Heart right ventricle (tissue), 16 donors: ENCODE measurements at regions not wholly inside any gene's neighbourhood (a gene's known extent, or its start where the extent isn't known, plus 50 kb on each side); places are given as distances from the start of the nearest gene placed in this dataset.

Source experiments
- ATAC-seq, 8 donors: fragments of 200-7000 bp; cut with Tn5 transposase; one replicate each; pipeline ENCODE4 v1.9.1; 2020; ENCODE audit warnings: mild to moderate bottlenecking in 8 of 8, moderate library complexity in 8 of 8, moderate number of reproducible peaks in 1 of 8
- DNase-seq, 2 donors: peaks; one replicate each; pipeline ENCODE4 v3.0.0-alpha.2; 2020
- H3K27ac ChIP-seq, 10 donors: fragments of 200-600 bp; sonication (generic) in 2 of 10; one replicate each; pipeline versions ENCODE4 v1.5.0 to v1.8.0; 2020 to 2022; ENCODE audit warnings: mild to moderate bottlenecking in 3 of 10
- H3K27me3 ChIP-seq, 7 donors: fragments of 200-600 bp; one replicate each; pipeline ENCODE4 v1.8.0; 2021 to 2022; ENCODE audit warnings: mild to moderate bottlenecking in 2 of 7
- H3K36me3 ChIP-seq, 9 donors: fragments of 200-600 bp; sonication (generic) in 1 of 9; one replicate each; pipeline versions ENCODE4 v1.5.0 to v1.8.0; 2020 to 2022; ENCODE audit warnings: mild to moderate bottlenecking in 2 of 9
- H3K4me1 ChIP-seq, 9 donors: fragments of 200-600 bp; sonication (generic) in 1 of 9; one replicate each; pipeline versions ENCODE4 v1.5.0 to v1.8.0; 2020 to 2022; ENCODE audit warnings: mild to moderate bottlenecking in 4 of 9
- H3K4me3 ChIP-seq, 10 donors: fragments of 200-600 bp; sonication (generic) in 2 of 10; one replicate each; pipeline versions ENCODE4 v1.5.0 to v1.8.0; 2020 to 2022; ENCODE audit warnings: mild to moderate bottlenecking in 7 of 10, moderate library complexity in 2 of 10
- H3K9me3 ChIP-seq, 11 donors: fragments of 200-600 bp in 10 of 11; sonication (generic) in 2 of 11; one replicate each; pipeline versions ENCODE4 v1.5.0 to v1.8.0; 2013 to 2022; ENCODE audit warnings: mild to moderate bottlenecking in 2 of 11, control low read depth in 1 of 11, moderate library complexity in 1 of 11
- WGBS, 2 donors: extraction: QIAGEN DNeasy Blood & Tissue Kit; methylation state at CpG; one replicate each; pipeline ENCODE4 v1.1.7; 2013; ENCODE audit warnings: inconsistent platforms in 1 of 2; 5-methylcytosine and 5-hydroxymethylcytosine counted together
- intact Hi-C, 10 donors: fragments of 100-400 bp; cut with DNase I; formaldehyde crosslinking; loops; one replicate each; pipeline versions ENCODE4 v1.11.1 to v1.14.2; 2022
- TF ChIP-seq, protein P1 (sequence below), 9 donors: fragments of 200-600 bp; sonication (generic) in 2 of 9; IDR thresholded peaks; one replicate each; pipeline versions ENCODE4 v1.5.0 to v1.8.0; 2021 to 2022; ENCODE audit warnings: antibody characterized with exemption in 9 of 9, mild to moderate bottlenecking in 5 of 9, moderate library complexity in 1 of 9
- donor health status: Arrhythmogenic right ventricular cardiomyopathy.
- donor health status: ischemic (EF 13 %, LVEDD 7.1; RV severe dilation, severe dysfunction).
- donor health status: healthy with polysubstance abuse.
- donor health status: DM: no; HTN: yes; CAD: no.
- donor health status: DM: no; HTN: no; CAD: no.
- donor health status: ischemic (EF 25% LVEDD 6.9; RV normal size, moderate dysfunction).
- donor health status: ischemic (EF 25% LVEDD 5.7; RV mildly dilated, moderate dysfunction).
- donor health status: healthy.
- donor health status: DM: yes; HTN: yes; CAD: no.
- donor health status: Ischemic cardiomyopathy.
- donor health status: ischemic (EF 35%, LVEDD 5.7; RV mildly dilated, moderate dysfunction).
- donor health status: nonischemic (EF 11% LVEDD 7.7; RV severe dilation, severe dysfunction).
- donor health status: DM: yes; HTN: yes; CAD: no.
- donor health status: PGD.
- donor health status: ischemic (EF 29% LVEDD 5.4; RV normal size, mild dysfunction).
- donor health status: nonischemic (EF 23%, LVEDD 6.1; RV moderate dilation, normal function).

DNA sequence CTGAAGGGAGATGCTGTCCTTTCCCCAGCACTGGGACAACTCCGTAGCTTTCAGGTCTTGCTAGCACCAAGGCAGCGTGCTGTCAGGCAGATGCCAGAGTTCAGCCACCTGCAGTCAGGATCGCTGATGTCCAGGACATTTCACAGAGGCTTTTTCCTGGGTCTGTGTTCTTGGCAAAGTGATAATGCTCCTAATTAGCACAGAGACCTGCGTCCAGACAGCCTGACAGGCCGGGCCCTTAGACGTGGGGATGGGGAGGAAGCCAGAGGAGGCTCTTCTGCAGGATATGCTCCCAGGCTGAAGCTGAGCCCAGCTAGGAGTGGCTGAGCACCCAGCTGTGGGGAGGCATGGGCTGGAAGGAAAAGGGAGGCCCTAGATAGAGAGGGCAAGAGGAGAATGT lies 82.5 kb upstream of the TBX20 start:
- WGBS, 2 donors = 31 to 36% methylated on average over 6 of the region's 6 CpGs
- Histone ChIP-seq H3K4me3 (no peak overlapping the region), H3K4me1 (peaks cover 0 to 33% (median 0%) of the 10 kb centered on the region in 9 donors), H3K27ac (no peak overlapping the region), H3K36me3 (no peaks in the 10 kb centered on the region), H3K9me3 (no peaks in the 10 kb centered on the region), H3K27me3 (no peaks in the 10 kb centered on the region)
- intact Hi-C loops = no loop called here
- DNase-seq = peak in 1 of 2 donors; percentile 23
- TF ChIP-seq, protein P1, sequence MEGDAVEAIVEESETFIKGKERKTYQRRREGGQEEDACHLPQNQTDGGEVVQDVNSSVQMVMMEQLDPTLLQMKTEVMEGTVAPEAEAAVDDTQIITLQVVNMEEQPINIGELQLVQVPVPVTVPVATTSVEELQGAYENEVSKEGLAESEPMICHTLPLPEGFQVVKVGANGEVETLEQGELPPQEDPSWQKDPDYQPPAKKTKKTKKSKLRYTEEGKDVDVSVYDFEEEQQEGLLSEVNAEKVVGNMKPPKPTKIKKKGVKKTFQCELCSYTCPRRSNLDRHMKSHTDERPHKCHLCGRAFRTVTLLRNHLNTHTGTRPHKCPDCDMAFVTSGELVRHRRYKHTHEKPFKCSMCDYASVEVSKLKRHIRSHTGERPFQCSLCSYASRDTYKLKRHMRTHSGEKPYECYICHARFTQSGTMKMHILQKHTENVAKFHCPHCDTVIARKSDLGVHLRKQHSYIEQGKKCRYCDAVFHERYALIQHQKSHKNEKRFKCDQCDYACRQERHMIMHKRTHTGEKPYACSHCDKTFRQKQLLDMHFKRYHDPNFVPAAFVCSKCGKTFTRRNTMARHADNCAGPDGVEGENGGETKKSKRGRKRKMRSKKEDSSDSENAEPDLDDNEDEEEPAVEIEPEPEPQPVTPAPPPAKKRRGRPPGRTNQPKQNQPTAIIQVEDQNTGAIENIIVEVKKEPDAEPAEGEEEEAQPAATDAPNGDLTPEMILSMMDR (IDR thresholded peaks at IDR 0.05) = no peak
- peak in 5 of 8 donors; percentile 37 to 60 (median 49) for ATAC-seq

DNA sequence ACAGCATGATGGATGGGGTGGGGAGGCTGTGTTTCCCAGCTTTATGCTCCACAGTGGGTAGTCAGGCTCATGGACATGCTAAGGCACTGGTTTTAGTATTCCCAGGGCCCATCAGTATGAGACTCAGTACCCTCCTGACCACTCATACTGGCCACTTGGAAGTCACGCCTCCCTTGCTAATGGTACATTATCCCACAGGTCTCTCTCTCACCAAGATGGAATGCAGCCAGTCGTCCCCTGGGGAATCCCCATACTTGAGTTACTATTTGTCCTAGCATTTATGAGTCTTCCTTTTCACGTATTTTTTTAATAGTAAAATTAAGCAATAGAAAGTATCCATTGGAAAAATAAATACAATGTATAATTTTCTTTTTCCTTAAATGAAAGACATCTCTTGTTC lies 80.6 kb upstream of the TBX20 start:
- ATAC-seq = no peak
- Histone ChIP-seq H3K4me3 (no peak overlapping the region), H3K9me3 (no peaks in the 10 kb centered on the region), H3K36me3 (no peaks in the 10 kb centered on the region), H3K27me3 (no peaks in the 10 kb centered on the region), H3K4me1 (peaks cover 0 to 33% (median 0%) of the 10 kb centered on the region in 9 donors), H3K27ac (no peak overlapping the region)
- intact Hi-C loops = loop anchor here in 1 of 10 donors (5.0 kb wide), 1 partner anchor 82 kb away; the partner anchor contains the start of gene TBX20
- 49 to 61% methylated on average over 3 of the region's 3 CpGs for WGBS, 2 donors
- no peak for DNase-seq
- TF ChIP-seq, protein P1 (IDR thresholded peaks at IDR 0.05) = no peak

DNA sequence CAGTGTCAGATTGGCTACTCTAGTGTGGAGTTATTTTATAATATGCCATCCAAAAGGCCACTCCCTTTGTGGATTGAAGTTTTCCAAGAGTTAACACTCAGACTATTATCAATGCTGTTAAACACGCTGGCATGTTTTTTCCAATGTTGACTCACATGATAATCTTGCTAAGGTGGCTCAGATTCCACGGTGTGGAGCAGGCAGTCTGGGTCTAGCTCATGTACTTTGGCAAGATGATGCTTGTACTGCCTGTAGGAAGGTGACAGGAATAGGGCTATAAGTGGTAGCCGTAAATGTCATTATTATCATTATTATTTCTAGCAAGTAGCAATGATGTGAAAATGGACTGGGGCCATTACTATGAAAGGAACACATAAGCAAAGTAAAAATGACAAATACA lies 79.4 kb upstream of the TBX20 start:
- H3K4me3 ChIP-seq = no peak overlapping the region
- peaks cover 0 to 33% (median 0%) of the 10 kb centered on the region in 9 donors for H3K4me1 ChIP-seq
- H3K9me3 ChIP-seq = no peaks in the 10 kb centered on the region
- WGBS, 2 donors = 30 to 54% methylated on average over 3 of the region's 3 CpGs
- DNase-seq = no peak
- H3K36me3 ChIP-seq = no peaks in the 10 kb centered on the region
- H3K27me3 ChIP-seq = no peaks in the 10 kb centered on the region
- intact Hi-C loops = loop anchor here in 1 of 10 donors (5.0 kb wide), 1 partner anchor 81 kb away; the partner anchor contains the start of gene TBX20
- ATAC-seq = peak in 5 of 8 donors; percentile 25 to 89 (median 68)
- TF ChIP-seq, protein P1 (IDR thresholded peaks at IDR 0.05) = no peak
- peak overlapping the region in 1 of 10 donors; percentile 15 for H3K27ac ChIP-seq

- TF ChIP-seq, protein P1 (IDR thresholded peaks at IDR 0.05) = no peak
- intact Hi-C loops = loop anchor here in 1 of 10 donors (5.0 kb wide), 1 partner anchor 80 kb away; the partner anchor contains the start of gene TBX20
- Histone ChIP-seq H3K36me3 (no peaks in the 10 kb centered on the region), H3K27ac (peak overlapping the region in 6 of 10 donors; percentile 15 to 58 (median 47)), H3K27me3 (no peaks in the 10 kb centered on the region), H3K4me3 (no peak overlapping the region), H3K4me1 (peaks cover 0 to 38% (median 4%) of the 10 kb centered on the region in 9 donors), H3K9me3 (no peaks in the 10 kb centered on the region)
- peak; percentile 5 to 54 (median 40) for ATAC-seq
- peak in 1 of 2 donors; percentile 36 for DNase-seq
- WGBS, 2 donors = 37 to 45% methylated on average over 20 of the region's 20 CpGs
These were observed 78.1 kb upstream of the TBX20 start for GRCh38 chr7:35331730-35332678.
